CD4-positive, alpha-beta T cell treated with Interleukin-10 for 1 hour (primary cell): ENCODE measurements at regions not wholly inside any gene's neighbourhood (a gene's known extent, or its start where the extent isn't known, plus 50 kb on each side); places are given as distances from the start of the nearest gene placed in this dataset.
"Not testable (repeated sequence)": the region's sequence is repeated elsewhere in the genome, so short reads cannot be mapped to it uniquely, and the experiment has no call there.

ENCODE experiments used
- DNase-seq: peaks from one replicate; pipeline ENCODE4 v3.0.0-alpha.2; 2020

DNA sequence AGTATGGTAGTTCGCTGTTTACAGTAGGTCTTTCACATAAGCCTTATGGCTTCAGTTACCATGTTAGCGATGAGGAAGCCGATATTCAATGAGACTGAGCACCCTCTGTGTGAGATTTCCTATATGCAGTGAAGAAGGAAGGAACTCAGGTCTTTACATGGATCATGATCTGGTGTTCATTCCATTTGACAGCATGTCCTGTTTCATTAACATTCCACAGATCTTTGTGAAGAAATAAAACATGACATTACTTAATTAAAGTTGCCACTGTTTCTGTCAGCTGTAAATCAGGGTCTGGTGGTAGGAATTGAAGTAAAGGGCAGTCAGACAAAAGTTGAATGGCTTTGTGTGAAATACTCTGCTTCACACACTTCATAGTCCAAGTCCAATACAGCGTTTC is 768.6 kb downstream of the ZPLD1 start:
- DNase-seq, result no peak

DNA sequence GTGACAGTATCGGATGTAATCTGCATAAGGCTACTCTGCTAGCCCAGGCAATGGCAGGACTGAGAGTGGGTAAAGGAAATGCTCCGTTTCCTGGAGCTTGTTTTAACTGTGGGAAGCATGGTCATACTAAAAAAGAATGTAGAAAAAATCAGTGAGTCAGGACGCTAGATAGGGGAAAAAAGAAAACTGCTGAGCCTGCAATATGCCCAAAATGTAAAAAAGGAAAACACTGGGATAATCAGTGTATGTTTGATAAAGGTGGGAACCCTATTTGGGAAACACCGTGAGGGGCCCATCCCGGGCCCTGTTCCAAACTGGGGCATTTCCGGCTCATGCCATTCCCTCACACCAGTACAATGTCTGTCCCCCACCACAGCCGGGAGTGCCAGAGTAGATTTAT is 775.8 kb downstream of the ZPLD1 start:
- no peak for DNase-seq

GRCh38 chr3:103218146-103218545 is 783.3 kb downstream of the ZPLD1 start:
- DNase-seq, result no peak

- no peak for DNase-seq
These were observed 784.0 kb downstream of the ZPLD1 start for GRCh38 chr3:103218793-103219192.

- no peak for DNase-seq
These were observed 792.8 kb downstream of the ZPLD1 start for GRCh38 chr3:103227651-103228050.

DNA sequence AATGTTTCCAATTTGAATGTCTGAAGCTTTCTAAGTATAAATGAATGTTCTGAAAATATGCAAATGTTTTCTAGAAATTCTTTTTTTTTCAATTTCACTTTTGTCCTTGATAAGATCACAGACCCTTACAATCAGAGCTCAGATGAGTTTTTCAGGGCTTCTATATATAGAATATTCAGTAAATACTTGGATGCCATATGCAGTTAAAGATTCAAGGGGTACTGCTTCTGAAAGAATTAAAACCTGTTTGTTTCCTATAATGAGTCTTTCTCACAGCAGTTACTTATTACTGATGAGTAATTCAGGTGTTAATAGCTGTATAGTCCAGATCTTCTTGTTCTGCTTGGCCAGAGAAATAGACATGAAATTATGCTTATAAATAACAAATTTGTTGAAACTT is 812.6 kb downstream of the ZPLD1 start:
- no peak for DNase-seq

DNA sequence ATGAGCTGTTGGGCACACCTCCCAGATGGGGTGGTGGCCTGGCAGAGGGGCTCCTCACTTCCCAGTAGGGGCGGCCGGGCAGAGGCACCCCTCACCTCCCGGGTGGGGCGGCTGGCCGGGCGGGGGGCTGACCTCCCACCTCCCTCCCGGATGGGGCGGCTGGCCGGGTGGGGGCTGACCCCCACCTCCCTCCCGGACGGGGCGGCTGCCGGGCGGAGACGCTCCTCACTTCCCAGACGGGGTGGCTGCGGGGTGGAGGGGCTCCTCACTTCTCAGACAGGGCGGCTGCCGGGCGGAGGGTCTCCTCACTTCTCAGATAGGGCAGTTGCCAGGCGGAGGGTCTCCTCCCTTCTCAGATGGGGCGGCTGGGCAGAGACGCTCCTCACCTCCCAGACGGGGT is 820.0 kb downstream of the ZPLD1 start:
- not testable (repeated sequence) for DNase-seq

GRCh38 chr3:103269287-103269686 is 834.5 kb downstream of the ZPLD1 start:
- no peak for DNase-seq

DNA sequence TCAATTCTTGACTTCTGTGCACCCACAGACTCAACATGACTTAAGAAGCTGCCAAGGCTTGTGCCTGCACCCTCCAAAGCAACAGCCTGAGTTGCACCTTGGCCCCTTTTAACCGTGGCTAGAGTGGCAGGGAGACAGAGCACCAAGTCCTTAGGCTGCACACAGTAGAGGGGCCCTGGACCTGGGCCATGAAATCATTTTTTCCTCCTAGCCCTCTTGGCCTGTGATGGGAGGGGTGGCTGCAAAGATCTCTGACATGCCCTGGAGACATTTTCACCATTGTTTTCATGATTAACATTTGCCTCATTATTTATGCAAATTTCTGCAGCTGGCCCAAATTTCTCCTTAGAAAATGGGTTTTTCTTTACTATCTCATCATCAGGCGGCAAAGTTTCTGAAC is 836.8 kb downstream of the ZPLD1 start:
- no peak for DNase-seq

DNA sequence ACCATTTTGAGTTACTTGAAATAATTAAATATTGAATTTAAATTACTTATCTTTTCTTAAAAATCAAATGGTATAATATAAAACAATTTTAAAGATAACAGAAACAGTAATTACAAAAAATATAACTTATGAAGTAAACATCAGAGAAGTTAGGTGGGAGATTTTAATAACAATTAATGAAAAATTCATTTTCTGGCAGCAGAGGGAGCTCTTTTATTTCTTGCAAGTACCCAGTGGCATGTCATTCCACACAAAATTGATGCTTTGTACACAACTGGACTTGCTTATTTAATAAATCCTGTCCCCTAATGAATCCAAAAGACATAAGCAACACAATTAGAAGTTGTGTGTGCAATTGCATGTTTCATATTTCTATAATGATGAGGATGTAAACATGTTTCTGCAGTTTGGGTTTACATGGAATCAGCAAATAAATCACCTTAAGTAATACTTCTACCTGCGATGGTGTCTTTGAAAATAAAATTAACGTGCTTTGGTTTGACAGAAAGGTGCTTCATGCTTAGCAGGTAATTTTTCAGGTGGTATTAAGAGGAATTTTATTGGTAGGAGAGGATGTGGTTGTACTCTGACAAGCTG is 861.3 kb downstream of the ZPLD1 start:
- no peak for DNase-seq

DNA sequence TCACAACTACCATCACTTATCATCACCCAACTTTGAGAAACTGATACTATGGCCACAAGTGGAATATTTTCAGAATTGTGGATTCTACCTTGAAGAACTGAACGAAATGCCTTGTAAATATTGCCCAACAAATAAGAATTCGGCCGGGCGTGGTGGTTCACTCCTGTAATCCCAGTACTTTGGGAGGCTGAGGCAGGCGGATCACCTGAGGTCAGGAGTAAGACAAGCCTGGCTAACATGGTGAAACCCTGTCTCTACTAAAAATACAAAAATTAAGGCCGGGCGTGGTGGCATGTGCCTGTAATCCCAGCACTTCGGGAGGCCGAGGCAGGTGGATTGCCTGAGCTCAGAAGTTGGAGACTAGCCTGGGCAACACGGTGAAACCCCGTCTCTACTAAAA is 862.7 kb downstream of the ZPLD1 start:
- not testable (repeated sequence) for DNase-seq

DNA sequence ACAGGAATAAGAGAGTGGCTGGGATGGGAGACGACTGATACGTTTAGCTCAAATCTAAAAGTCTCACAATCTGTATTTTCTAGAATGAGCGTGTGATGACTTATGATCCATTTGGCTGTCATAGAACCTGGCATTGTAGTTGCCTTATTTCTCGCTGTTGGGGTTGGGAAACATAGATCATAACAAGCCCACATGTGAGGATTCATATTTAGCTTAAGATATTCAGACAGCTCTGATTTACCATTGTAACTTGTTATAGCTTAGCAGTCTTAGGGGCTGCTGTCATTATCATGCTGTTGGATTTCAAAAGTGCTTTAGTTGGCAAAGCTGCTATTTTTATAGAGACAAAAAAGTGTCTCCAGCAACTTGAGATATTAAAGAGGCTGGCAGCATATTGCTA is 871.3 kb downstream of the ZPLD1 start:
- DNase-seq, result no peak

- DNase-seq, result no peak
These were observed 874.1 kb downstream of the ZPLD1 start for GRCh38 chr3:103308921-103309320.

DNA sequence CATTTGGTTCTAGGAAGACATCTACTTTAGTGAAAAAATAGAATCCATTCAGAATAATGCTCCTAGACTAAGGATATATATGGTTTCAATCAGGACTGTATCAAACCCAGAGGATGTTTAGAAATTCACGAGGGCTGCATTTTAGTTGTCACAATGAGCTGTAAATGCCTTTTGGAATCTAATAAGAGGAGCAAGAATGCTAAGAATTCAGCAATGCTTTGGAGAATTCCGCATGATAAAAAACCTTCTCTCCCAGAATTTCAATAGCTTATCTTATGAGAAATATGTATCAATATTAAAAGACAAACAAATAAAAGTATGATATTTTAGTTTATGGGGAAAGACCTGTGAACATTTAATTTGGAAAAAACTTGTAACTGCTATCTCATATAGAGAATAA is 885.1 kb downstream of the ZPLD1 start:
- DNase-seq, result no peak

DNA sequence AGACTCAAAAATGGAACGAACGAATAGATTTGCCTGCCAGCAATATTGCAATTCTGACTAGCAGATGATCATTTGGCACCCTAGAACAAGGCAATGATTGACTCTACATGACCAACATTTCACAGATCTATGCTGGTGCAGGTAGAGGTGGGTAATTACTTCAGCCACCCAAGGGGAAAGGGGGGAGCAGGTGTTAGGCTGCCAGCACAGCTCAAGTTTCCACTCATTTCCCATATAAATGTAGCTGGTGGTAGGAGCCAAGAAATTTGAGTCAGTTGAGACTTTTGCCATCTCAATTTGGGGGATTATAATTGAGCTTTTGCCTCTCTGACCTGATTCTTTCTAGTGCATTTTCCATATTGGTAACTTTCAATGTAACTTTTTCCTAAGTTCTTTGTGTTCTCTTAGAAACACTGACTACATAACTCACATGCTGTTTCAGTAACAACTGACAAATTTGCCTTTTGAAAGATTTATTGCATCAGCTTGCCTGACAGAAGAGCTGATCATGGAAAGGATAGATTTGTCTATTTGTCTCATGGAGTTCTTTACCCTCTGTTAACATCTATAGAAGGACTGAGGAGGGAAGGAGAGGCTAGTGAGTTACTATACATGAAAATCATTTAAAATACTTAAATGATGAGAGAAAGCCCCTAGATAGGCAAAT is 902.5 kb downstream of the ZPLD1 start:
- DNase-seq, result no peak

GRCh38 chr3:103341078-103341606 is 906.3 kb downstream of the ZPLD1 start:
- no peak for DNase-seq

GRCh38 chr3:103342205-103342731 is 907.5 kb downstream of the ZPLD1 start:
- DNase-seq, result no peak

DNA sequence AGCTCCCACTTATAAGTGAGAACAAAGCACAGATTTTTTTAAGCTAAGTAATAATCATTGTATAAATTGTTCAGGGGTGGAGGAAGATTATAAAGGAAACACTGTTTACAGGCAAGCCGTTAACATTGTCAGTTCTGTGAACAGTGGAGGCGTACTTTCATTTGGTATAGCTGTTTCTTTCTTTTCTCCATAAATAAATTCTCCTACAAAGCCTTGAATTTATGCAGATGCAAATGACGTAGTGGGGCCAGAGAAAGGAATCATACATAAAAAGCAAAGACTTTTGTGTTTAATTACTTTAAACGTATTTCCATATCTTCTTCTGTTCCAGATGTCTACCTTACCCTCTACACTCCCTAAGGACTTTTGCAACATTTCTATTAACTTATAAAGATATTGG is 914.9 kb downstream of the ZPLD1 start:
- no peak for DNase-seq

DNA sequence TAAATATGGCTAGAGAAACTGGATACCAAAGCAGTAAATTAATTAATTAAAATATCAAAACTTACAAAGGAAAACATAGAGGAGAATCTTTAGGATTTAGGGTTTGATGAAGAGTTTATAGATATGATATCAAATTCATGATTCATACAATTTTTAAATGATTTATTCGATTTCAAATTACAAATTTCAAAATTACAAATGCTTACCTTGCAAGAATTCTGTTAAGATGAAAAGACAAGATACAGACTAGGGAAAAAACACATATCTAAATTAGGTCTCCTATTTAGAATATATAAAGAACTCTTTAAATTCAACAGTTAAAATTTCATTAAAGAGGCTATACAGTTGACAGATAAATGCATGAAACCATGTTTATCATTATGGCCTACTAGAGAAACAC is 930.7 kb downstream of the ZPLD1 start:
- no peak for DNase-seq

DNA sequence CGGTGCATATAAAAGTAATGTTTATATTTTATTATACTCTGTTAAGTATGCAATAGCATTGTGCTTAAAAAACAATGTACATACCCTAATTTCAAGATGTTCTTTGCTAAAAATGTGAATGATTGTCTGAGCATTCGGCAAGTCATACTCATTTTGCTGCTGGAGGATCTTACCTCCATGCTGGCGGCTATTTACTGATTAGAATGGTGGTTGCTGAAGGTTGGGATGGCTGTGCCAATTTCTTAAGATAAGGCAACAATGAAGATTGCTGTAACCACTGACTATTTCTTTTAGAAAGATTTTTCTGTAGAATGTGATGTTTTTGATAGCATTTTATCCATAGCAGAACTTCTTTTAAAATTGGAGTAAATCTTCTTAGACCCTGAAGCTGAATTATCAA is 932.7 kb downstream of the ZPLD1 start:
- no peak for DNase-seq

DNA sequence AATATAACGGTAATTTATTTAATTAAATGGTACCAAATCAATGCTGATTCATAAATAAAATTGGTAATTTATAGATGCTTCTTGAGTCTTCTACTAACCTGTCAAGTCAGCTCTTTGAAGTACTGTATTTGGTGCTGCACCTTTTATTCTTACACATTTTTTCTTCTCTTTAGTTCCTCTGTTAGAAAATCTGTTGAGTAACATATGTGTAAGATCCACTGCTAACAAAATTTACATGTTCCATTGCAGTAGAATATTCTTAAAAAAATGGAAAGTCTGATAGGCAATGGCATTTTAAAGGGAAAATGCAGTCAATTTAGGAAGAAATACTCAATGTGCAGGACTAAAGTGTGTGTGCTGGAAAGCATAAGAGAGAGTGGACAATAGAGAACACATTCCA is 936.6 kb downstream of the ZPLD1 start:
- no peak for DNase-seq

DNA sequence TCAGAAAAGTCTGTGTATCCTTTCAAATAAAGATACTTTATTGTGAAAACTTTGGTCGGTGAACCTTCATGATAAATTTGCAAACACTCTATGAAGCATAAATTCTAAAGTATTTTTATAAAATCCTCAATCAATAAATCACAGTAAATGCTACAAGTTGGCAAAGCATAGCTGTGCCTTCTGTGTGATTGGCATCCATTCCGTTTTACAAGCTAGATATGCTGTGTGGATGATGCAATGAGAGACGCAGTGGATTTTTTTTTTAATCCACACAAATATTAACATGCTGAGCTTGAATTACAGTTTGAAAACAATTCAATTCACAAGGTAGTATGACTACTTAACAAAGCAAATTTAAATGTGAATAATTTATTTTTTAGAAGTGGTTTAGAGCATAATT is 937.2 kb downstream of the ZPLD1 start:
- DNase-seq, result no peak

GRCh38 chr3:103380391-103380790 is 945.6 kb downstream of the ZPLD1 start:
- DNase-seq, result no peak

DNA sequence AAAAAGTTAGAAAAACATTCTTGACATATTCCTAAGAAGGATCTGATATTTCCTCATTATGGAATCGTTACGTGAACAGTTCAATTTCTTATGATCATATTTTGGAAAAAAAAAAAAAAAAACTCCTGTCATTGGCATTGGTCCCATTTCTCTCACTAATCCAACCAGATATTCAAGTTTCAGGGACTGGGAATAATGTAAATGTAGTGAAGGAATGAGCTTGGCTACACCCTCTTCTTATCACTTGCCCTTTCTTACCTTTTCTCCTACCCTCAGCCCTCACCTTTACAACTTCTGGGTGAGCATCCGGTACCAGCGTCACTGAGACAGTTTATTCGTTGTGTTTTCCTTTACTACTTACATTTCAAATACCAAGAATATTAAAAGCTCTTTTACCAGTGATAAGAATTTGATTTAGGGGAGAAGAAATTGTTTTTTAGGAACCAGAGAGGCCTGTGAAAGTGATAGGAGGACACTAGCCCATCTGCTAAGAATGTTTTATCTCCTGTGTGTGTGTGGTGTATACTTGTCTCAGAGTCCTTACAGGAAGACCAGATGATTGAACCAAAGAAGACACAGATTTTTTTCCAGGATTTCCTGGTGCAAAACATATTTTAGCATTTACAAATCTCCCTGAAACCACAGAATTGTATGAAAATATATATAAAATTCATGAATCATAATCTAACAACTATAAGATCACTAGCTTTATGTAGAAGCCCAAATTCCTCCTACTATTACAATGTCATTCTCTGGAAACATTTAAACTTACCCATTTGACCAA is 946.7 kb downstream of the ZPLD1 start:
- no peak for DNase-seq
